Keratinocyte (primary cell): ENCODE measurements at regions not wholly inside any gene's neighbourhood (a gene's known extent, or its start where the extent isn't known, plus 50 kb on each side); places are given as distances from the start of the nearest gene placed in this dataset.

Experiments
- EZH2 ChIP-seq: IDR thresholded peaks from one replicate; pipeline ENCODE4 v1.6.1; 2012; ENCODE audit warnings: inconsistent platforms, mild to moderate bottlenecking, low read length, moderate library complexity
- TF ChIP-seq, protein P1 (sequence below), 3 experiments: IDR thresholded peaks in 1 of 3; conservative IDR thresholded peaks in 1 of 3; optimal IDR thresholded peaks in 1 of 3; 2 replicates in 2 of 3; 3 replicates in 1 of 3; pipeline versions ENCODE3 to v1.5.1; 2011; ENCODE audit warnings: low read length in 3 of 3, mild to moderate bottlenecking in 3 of 3, moderate library complexity in 2 of 3, control low read depth in 1 of 3, inconsistent platforms in 1 of 3; ENCODE audit not compliant: insufficient read depth in 2 of 3; ENCODE audit errors: extremely low read depth in 1 of 3

- TF ChIP-seq, protein P1, sequence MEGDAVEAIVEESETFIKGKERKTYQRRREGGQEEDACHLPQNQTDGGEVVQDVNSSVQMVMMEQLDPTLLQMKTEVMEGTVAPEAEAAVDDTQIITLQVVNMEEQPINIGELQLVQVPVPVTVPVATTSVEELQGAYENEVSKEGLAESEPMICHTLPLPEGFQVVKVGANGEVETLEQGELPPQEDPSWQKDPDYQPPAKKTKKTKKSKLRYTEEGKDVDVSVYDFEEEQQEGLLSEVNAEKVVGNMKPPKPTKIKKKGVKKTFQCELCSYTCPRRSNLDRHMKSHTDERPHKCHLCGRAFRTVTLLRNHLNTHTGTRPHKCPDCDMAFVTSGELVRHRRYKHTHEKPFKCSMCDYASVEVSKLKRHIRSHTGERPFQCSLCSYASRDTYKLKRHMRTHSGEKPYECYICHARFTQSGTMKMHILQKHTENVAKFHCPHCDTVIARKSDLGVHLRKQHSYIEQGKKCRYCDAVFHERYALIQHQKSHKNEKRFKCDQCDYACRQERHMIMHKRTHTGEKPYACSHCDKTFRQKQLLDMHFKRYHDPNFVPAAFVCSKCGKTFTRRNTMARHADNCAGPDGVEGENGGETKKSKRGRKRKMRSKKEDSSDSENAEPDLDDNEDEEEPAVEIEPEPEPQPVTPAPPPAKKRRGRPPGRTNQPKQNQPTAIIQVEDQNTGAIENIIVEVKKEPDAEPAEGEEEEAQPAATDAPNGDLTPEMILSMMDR (optimal IDR thresholded peaks at IDR 0.05 in 1 of 3, IDR thresholded peaks at IDR 0.05 in 1 of 3, conservative IDR thresholded peaks at IDR 0.05 in 1 of 3; ENCODE audit: extremely low read depth in 1 of 3, insufficient read depth in 2 of 3, low read length in 3 of 3), result no peak
- TF ChIP-seq EZH2, result no peak
These were observed 307.8 kb upstream of the SGCD start for GRCh38 chr5:156019130-156019529.
